Left colon (tissue), 2 donors: ENCODE measurements at regions not wholly inside any gene's neighbourhood (a gene's known extent, or its start where the extent isn't known, plus 50 kb on each side); places are given as distances from the start of the nearest gene placed in this dataset.

Experiments used
- ATAC-seq: fragments of 200-7000 bp; cut with Tn5 transposase; one replicate; pipeline ENCODE4 v1.9.1; 2020; ENCODE audit warnings: mild to moderate bottlenecking, moderate library complexity
- DNase-seq, 2 donors: peaks; one replicate each; pipeline ENCODE4 v3.0.0-alpha.2; 2020
- intact Hi-C, 2 donors: fragments of 100-400 bp; cut with DNase I in 1 of 2; cut with micrococcal nuclease in 1 of 2; formaldehyde crosslinking; loops; one replicate each; pipeline versions ENCODE4 v1.11.2 to v1.14.0; 2022; cut with DNase I, micrococcal nuclease
- donor health status: DM: no; HTN: no; CAD: no.
- donor health status: DM: yes; HTN: yes; CAD: no.

DNA sequence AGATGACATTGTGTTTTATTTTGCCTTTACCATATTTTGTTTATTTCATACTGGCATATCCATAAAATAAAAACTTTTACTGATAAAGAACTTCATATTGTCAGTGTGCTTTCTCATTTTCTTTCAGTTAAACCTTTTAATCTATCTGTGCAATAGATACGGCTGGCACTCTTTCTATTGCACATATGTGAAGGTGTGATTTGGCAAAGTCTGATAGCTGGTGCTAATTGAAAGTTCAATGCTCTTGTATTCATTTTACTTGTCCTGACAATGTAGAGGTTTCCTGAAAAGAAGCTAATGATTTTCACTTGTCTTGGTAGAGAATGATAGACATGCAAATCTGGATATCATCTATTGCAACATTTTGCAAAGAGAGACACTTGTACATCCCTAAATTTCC, 467.0 kb downstream of the NSUN3 start:
- ATAC-seq, result no peak
- intact Hi-C loops, result no loop called here
- no peak for DNase-seq

DNA sequence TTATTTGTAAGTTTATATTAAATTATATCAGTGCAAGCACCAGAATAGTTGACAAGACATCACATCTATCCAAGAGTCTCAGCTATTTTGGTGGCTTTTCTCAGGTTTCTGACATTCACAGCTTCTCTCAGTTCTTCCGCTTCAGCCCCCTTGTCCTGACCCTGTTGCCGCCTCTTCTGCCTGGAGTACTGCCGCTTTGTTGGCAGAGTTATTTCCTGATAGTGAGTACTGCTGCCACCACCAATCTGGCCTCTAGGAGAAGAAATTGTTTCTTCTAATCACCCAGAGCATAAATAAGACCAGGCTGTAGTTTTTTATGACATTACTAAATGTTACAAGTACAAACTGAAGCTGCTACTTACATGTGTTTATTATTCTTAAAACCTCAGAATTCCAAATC, 470.1 kb downstream of the NSUN3 start:
- intact Hi-C loops, result no loop called here
- DNase-seq (no peak), ATAC-seq (no peak)

DNA sequence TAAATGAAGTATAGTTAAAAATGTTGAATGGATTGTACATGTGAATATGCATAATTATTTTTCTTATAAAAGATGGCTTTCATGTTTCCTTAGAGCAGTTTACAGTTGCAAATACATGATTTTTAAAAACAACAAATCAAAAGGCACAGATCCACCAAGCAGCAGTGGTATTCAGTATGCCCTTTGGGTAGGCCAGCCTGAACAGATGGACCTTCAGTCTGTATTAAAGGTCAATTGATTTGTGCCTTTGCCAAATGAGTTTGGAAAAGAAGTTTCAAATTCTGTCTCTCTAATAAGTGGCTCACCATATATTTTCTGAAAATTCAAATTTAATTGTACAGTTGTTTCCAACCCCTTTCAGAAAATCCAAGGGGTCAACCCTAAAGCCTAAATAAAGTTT, 477.1 kb downstream of the NSUN3 start:
- intact Hi-C loops, result no loop called here
- ATAC-seq, result no peak
- DNase-seq, result no peak

DNA sequence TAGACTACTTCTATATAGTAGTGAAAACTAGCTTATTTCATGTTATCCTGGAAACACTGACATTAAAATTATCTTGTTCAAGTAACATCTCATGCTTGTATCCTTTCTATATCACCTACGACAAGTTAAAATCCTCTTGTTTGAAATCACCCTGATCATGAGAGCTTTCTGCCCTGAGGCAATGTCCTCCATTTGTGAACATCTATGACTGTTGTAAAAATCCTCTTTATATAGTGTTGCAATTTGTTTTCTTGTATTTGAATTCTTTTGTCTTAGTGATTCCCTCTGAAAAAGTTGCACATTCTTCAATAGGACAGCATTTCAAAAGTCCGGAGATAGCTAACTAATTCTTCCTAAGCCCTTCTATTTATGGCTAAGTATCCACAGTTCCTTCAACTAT, 480.3 kb downstream of the NSUN3 start:
- intact Hi-C loops, result no loop called here
- no peak for ATAC-seq
- no peak for DNase-seq

DNA sequence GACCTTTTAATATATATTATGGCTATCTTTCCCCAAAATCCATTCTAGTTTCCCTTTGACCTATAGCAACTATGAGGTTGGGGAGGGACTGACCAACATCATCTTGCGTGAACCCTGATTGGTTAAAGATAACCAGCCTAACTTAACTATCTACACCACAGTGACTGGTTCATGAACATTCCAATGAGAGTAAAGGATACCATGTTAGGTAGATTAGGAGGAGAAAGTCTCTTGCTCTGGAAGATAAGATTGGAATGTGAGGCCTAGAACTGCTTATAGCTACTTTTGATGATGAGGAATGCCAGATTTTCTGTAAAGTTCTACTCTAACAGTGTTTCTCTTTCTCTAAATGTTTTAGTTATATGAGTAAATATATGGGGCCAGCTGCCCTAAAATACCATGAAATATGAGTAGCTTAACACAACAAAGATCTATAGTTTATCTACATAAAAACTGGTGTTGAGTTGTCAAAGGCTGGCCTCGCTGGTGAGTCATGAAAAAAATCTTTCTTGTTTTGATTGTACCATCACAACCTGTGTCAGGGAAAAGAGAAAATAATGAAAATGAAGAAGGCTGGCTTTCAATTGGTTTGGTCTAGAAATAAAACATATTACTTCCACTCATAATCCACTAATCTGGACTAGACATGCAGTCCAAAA, 481.4 kb downstream of the NSUN3 start:
- intact Hi-C loops, result no loop called here
- DNase-seq, result no peak
- ATAC-seq, result no peak

DNA sequence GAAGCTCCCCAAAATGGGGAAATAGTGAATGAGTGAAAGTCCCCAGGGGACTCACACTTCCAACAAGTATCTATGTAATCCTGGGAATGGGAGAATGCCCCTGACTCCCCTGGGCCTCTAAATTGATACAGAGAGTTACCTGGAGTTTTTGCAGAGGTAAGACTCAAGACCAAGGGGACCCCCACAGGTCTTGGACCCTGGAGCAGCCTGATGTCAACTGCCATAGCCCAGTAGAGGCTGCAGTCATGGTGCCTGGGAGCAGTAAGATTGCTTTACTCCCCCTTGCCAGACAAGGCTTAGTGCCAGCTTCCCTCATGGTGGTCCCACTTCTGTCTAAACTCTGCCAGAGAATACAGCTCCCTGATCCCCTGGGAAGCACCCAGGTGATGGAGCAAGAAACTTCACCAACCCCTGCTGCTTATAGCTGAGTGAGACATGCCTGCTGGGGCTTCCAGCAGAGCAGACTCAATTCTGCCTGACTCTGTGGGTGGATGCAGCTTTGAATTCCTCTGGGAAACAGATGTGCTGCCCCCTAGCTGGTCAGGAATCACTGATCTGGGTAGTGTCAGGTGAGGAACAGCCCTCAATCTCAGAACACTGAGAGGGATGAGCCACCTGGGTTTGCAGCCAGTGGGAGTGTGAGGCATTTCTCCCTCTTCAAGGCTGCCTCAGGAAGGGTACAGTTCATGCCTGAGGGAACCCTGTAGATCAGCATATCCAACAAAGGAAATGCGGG, 485.9 kb downstream of the NSUN3 start:
- intact Hi-C loops, result no loop called here
- ATAC-seq, result no peak
- no peak for DNase-seq

DNA sequence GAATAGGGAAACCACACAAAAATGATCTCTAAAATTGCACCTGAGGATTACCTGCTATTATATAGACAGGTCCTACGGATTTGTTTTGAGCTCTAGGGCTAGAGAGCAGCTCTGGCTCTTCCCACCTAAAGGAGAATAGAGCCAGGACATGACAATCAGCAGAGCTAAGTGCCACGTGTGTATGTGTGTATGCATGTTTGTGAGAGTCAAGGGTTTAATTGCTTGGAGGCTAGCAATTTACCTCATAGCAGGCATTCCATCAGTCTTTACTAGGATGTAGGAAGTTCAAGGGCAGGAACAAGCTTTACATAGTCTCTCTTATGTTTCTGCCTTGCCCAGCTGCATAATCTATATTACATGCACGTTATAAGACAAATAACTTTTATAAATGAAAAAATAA, 498.2 kb downstream of the NSUN3 start:
- ATAC-seq, result peak; percentile 79
- no peak for DNase-seq
- intact Hi-C loops, result no loop called here

DNA sequence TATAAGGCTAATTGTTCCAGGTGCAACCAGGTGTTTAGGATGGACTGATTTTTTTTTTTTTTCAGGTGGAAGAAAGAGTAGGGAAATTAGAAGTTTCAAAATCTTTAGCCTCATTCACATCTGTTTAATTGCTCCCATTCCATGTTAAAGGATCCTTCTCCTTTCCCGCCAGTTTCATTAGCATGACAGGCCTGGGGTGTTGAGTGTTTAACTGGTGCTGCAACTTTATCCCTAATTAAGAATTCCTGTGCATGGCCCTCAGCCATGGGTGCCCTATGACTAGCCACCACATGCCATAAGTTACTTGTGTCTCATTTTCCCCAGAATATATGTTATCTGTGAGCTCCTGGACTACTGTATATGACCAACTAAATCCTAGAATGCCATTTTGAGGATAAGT, 501.4 kb downstream of the NSUN3 start:
- intact Hi-C loops, result no loop called here
- ATAC-seq, result no peak
- no peak for DNase-seq

DNA sequence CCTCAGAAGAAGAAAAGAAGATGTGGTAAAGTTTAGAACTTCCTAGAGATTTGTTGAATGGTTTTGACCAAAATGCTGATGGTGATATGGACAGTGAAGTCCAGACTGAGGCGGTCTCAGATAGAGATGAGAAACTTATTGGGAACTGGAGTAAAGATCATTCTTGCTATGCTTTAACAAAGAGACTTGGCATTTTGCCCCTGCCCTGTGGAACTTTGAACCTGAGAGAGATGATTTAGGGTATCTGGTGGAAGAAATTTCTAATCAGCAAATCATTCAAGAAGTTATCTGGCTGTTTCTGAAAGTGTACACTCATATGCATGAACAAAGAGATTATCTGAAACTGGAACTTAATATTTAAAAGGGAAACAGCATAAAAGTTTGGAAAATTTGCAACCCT, 505.2 kb downstream of the NSUN3 start:
- DNase-seq, result peak in 1 of 2 donors; percentile 20
- ATAC-seq, result no peak
- intact Hi-C loops, result no loop called here

DNA sequence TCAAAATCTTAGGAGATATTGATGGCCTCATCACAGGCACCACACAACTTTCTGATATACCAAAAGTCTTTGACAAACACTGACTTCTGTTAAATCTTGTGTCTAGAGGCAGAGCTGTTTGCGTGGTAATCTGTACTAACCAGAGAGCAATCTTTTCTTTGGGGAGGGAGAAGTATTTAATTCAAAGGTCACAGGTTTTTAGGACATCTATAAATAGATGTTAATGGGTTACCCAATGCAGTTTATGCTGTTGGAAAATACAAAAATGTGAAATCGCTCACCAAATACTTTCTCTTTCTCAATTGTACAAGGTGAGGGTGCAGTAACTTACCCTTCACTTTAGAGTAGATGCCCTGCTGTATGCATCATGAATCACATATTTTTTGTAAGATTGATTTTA, 510.5 kb downstream of the NSUN3 start:
- intact Hi-C loops, result no loop called here
- ATAC-seq, result no peak
- no peak for DNase-seq

DNA sequence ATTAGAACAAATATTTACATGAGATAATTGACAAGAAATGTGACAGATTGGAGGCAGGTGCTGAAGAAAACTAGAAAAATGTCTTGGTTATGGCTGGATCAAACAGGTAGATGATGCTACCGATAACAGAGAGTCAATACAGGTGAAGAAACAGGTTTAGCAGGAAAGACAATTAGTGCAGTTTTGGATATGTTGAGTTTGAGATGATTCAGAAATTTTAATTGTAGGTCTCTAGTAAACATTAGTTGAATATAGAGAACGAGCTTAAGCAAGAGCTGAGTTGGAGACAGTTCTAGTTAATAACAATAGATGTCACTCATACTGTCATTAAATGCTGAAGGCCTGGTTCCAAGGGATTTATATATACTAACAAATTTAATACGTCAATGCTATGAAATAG, 524.4 kb downstream of the NSUN3 start:
- no peak for DNase-seq
- intact Hi-C loops, result no loop called here
- no peak for ATAC-seq

DNA sequence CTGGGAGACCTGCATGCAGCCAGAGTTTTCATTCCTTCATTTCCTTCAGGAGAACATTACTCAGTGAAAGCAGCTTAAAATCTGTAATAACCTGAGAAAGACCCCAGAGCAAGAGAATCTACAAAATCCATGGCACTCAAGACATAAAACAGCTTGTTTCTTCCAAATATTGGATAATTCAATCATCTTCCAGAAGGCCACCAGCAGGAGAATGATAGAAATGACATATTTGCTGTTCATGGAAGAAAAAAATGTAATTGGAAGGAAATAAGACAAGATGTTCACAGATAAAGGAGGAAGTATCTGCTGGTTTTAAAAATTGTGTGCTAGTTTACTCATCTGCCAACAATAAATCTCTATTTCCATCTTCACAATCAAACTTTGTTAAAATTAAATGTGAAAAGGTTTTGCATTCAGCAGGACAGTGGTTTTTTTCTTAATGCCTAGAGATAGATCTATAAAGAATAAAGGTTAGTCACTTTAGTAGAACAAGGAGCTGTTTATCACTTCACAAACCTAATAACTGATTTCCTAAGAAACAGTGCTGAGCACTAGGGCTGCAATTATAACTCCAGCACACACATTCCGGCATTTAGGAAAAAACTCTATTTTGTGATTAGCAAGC, 530.8 kb downstream of the NSUN3 start:
- ATAC-seq (no peak), DNase-seq (no peak)
- intact Hi-C loops, result no loop called here

DNA sequence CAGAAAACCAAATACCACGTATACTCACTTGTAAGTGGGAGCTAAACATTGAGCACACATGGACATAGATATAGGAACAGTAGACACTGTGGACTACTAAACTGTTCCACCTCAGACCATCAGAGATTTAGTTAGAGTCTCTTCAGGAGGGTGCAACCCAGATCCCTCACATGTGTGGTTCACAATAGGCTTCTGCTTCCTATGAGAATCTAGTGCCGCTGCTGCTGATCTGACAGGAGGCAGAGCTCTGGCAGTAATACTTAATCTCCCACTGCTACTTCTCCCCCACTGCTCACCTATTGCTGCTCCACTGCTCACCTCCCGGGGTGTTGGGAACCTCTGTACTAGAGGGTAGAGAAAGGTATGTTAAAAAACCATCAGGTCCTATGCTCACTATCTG, 533.3 kb downstream of the NSUN3 start:
- no peak for ATAC-seq
- intact Hi-C loops, result no loop called here
- DNase-seq, result no peak

DNA sequence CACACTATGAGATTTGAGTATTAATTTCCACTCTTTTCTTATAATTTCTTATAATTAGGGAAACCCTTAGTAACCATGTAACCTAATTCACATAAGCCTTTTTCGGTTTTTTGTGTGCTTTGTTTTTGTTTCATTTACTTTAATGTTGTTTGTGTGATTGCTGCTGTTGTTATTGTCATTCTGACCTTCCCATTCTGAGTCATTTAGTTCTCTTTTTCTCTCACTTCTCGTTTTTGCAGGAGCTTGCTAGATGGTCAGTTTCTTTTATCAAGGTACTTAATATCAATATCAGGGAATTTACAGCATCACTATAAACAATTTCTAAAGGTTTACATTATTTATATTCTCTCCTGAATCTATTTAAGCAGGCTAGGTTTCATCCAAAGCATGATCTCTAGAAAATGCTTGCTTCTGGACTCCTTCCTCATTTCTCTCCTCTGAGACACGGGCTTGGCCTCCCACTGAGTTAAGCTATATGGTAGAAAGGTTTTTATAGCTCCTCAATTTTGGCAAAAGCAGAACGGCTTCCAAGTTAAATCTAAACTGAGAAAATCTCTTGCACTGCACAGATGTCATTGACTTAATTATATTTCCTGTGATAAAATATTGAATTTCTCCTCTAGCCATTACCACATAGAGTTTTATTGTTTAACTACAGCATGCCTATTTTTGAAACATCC, 534.2 kb downstream of the NSUN3 start:
- ATAC-seq, result no peak
- intact Hi-C loops, result no loop called here
- no peak for DNase-seq

DNA sequence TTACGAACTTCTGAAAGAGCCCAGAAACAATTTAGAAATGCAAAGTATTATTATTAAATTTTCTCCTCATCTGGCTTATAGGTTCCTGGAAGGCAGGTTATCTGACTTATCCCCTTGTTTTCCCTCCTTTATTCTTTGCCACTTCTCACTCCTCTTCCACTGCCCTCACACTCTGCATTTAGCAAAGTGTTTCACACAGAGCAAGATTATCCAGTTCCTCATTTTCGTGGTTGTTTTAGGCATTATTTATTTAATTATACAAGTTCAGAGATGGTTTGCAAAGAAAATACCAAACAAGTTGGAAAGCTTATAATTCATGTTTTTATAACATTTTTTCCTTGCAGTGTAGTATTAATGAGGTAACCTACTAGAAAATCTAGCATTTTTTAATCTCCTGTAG, 544.9 kb downstream of the NSUN3 start:
- intact Hi-C loops, result no loop called here
- no peak for ATAC-seq

DNA sequence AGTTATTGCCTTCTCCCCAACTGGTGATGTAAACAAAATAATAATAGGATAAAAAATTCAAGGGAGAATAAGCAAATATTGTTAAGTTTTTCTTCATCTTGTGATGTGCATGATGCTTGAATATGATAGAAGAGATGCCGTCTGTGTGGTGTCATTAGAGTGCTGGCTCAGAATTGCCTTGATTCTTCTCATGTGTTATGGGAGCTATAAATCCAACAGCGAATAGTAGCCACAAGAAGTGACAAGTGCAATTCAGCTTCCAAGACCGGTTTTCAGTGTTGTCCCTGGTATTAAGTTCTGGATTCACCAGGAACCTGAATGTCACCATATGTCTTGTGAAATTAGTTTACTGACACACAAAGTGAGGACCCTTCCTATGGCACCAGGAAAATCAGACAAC, 547.0 kb downstream of the NSUN3 start:
- intact Hi-C loops, result no loop called here
- DNase-seq (no peak), ATAC-seq (no peak)

More for the DNA sequence above, 544.9 kb downstream of the NSUN3 start:
- DNase-seq, result no peak

DNA sequence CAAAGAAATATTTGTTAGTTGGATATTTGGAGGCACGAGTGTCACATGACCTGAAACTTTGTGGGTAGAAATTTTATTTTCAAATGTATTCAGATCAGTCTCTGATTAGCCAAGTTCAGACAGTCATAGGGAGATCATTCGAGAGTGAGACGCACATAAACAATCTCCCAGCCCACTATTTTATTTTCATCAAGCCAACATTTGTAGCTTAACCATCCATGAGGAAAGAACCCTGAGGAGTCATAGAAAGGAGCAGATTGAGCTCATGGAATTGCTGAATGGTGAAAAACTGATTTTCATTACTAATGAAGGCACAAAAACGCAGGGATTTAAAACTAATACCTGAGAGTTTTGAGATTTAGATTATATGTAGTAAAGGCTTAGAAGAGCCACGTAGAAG, 548.7 kb downstream of the NSUN3 start:
- intact Hi-C loops, result no loop called here
- ATAC-seq, result no peak
- no peak for DNase-seq

DNA sequence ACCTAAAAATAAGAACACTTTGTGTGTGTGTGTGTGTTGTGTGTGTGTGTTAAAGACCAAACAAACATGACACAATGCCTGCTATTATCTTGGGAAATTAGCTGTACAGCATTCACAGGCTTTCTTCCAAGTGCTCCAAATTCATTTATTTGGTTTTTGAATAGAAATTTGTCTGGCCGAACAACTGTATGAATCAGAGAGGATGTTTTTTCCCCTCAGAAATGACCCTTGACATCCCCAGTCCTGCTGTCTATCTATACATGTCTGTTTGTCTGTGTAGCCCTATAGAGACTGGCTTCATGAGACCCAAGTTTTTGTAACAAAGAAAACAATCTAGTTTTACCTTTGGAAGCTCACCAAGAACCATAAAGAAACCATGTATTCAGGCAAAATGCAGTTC, 549.8 kb downstream of the NSUN3 start:
- intact Hi-C loops, result no loop called here
- DNase-seq (no peak), ATAC-seq (no peak)

DNA sequence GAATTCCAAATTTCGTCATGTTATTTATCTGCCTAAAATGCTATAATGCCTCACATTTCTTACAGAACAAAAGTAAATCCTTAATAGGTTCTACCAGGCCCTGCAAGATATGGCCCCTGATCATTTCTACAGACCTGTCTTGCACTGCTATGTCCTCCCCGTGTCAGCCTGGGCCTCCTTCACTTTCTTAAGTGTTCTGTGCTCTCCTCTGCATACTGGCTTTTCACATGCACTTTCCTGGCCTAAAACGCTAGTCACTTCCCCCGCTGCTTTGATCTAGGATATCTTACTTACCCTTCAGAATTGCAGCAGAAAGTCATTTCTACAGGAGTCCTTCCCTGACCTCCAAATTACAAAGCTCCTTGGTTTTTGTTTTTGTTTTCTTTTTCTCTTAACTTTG, 551.3 kb downstream of the NSUN3 start:
- ATAC-seq (no peak), DNase-seq (no peak)
- intact Hi-C loops, result no loop called here
